OCI-LY7 (cell line): ENCODE measurements at regions not wholly inside any gene's neighbourhood (a gene's known extent, or its start where the extent isn't known, plus 50 kb on each side); places are given as distances from the start of the nearest gene placed in this dataset.
"Not testable (repeated sequence)": the region's sequence is repeated elsewhere in the genome, so short reads cannot be mapped to it uniquely, and the experiment has no call there.

Experiments
- BruUV-seq: library from RNA; stranded (reverse); fragments of 400-500 nt; replicated peaks from 2 replicates; lab custom pipeline; 2021; lab: Mats Ljungman, UMichigan
- CTCF ChIA-PET: fragments of 300-600 bp; sonication (Branson Sonifier 250); formaldehyde crosslinking; loops from one replicate; lab custom pipeline; 2022; ENCODE audit warnings: antibody characterized with exemption; ENCODE audit not compliant: unreplicated experiment; lab: Charles Lee
- POLR2A ChIA-PET: fragments of 300-600 bp; sonication (Branson Sonifier 250); formaldehyde crosslinking; loops from one replicate; lab custom pipeline; 2022; ENCODE audit warnings: antibody characterized with exemption; lab: Charles Lee
- DNase-seq: peaks from one replicate; pipeline ENCODE4 v3.0.0-alpha.2; 2015; ENCODE audit warnings: low spot score
- H2AFZ ChIP-seq: fragments of 200-600 bp; sonication (generic), shearing (Covaris generic); 2 replicates; pipeline ENCODE4 v1.6.1; 2014; ENCODE audit warnings: mild to moderate bottlenecking, antibody characterized with exemption, low read length, moderate library complexity
- H3K27ac ChIP-seq: fragments of 200-600 bp; sonication (generic); 2 replicates; pipeline ENCODE4 v1.5.1; 2014; ENCODE audit warnings: mixed run types, low read depth, mild to moderate bottlenecking, moderate library complexity, low read length, inconsistent platforms; ENCODE audit not compliant: poor library complexity, severe bottlenecking
- H3K36me3 ChIP-seq: fragments of 200-600 bp; sonication (generic); 2 replicates; pipeline ENCODE4 v1.6.1; 2014; ENCODE audit warnings: mild to moderate bottlenecking, antibody characterized with exemption, low read length, moderate library complexity, mixed read lengths; ENCODE audit not compliant: insufficient read depth
- H3K4me1 ChIP-seq: fragments of 200-600 bp; sonication (generic); 2 replicates; pipeline ENCODE4 v1.5.1; 2014; ENCODE audit warnings: mild to moderate bottlenecking, low read length; ENCODE audit not compliant: insufficient read depth, poor library complexity, severe bottlenecking
- H3K4me2 ChIP-seq: fragments of 200-600 bp; sonication (generic); 2 replicates; pipeline ENCODE4 v1.6.1; 2014; ENCODE audit warnings: mild to moderate bottlenecking, low read length
- H3K4me3 ChIP-seq: fragments of 200-600 bp; sonication (generic); 2 replicates; pipeline ENCODE4 v1.5.1; 2014; ENCODE audit warnings: mild to moderate bottlenecking, low read depth, low read length; ENCODE audit not compliant: poor library complexity, severe bottlenecking
- H3K79me2 ChIP-seq: fragments of 200-600 bp; sonication (generic); 2 replicates; pipeline ENCODE4 v1.6.1; 2016; ENCODE audit warnings: low read depth, mild to moderate bottlenecking, low read length, moderate library complexity, mixed read lengths; ENCODE audit not compliant: insufficient read depth
- H3K9me2 ChIP-seq: fragments of 200-600 bp; sonication (generic); 2 replicates; pipeline ENCODE4 v1.6.1; 2016; ENCODE audit warnings: mild to moderate bottlenecking, low read length, mixed read lengths; ENCODE audit not compliant: insufficient read depth
- H3K9me3 ChIP-seq: fragments of 200-600 bp; sonication (generic); 2 replicates; pipeline ENCODE4 v1.6.1; 2014; ENCODE audit warnings: mild to moderate bottlenecking, mixed run types, low read length, mixed read lengths
- H4K20me1 ChIP-seq: fragments of 200-600 bp; sonication (generic); 2 replicates; pipeline ENCODE4 v1.6.1; 2014; ENCODE audit warnings: mild to moderate bottlenecking, antibody characterized with exemption, low read length, moderate library complexity, mixed read lengths; ENCODE audit not compliant: insufficient read depth
- CTCF ChIP-seq: fragments of 200-600 bp; sonication (generic); conservative IDR thresholded peaks from 2 replicates; pipeline ENCODE4 v1.5.1; 2014; ENCODE audit warnings: mild to moderate bottlenecking, antibody characterized with exemption, low read length, moderate library complexity, mixed read lengths
- EZH2phosphoT487 ChIP-seq: fragments of 200-600 bp; sonication (generic); IDR thresholded peaks from 2 replicates; pipeline ENCODE4 v1.6.1; 2018; ENCODE audit warnings: low read depth, borderline replicate concordance, mild to moderate bottlenecking, mixed run types, antibody characterized with exemption, low read length, moderate library complexity, mixed read lengths
- intact Hi-C: fragments of 100-400 bp; cut with micrococcal nuclease; formaldehyde crosslinking; loops from one replicate; pipeline ENCODE4 v1.10.0; 2022; ENCODE audit not compliant: unreplicated experiment

DNA sequence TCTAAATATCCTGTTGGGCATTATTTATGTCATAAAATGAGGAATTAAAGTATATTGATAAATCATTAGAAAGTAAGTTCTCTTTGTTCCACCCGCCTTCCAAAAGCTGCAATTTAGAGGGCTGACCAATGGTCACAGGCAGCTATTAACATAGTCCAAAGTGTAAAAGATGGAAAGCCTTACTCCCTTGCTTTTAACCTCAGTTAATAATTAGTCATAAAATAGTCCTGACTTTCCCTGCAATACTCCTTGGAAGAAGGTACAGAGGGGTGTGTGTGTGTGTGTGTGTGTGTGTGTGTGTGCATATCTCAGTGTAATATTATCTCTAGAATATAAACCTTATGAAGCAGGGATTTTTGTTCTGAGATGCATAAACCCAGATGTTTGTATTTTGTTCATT, 275.4 kb downstream of the FAT4 start:
- TF ChIP-seq CTCF (no peak), EZH2phosphoT487 (no peak)
- no peaks in the 10 kb centered on the region for H3K4me1 ChIP-seq
- H3K79me2 ChIP-seq, result no peaks in the 10 kb centered on the region
- BruUV-seq, result no TSS peak
- H3K27ac ChIP-seq, result no peak overlapping the region
- ChIA-PET POLR2A (interaction anchor here (0.6 kb wide), 1 partner anchor 604 kb away, joined by 5 read pairs; no protein-coding TSS in a partner anchor), CTCF (no interaction called here)
- intact Hi-C loops, result no loop called here
- H2AFZ ChIP-seq, result no peak overlapping the region
- H3K4me3 ChIP-seq, result no peak overlapping the region
- H3K36me3 ChIP-seq, result no peaks in the 10 kb centered on the region
- H3K9me2 ChIP-seq, result no peaks in the 10 kb centered on the region
- H4K20me1 ChIP-seq, result no peaks in the 10 kb centered on the region
- DNase-seq, result no peak
- H3K4me2 ChIP-seq, result no peak overlapping the region
- no peaks in the 10 kb centered on the region for H3K9me3 ChIP-seq

GRCh38 chr4:125591290-125591689, 276.5 kb downstream of the FAT4 start:
- DNase-seq, result no peak
- H3K79me2 ChIP-seq, result no peaks in the 10 kb centered on the region
- H3K4me2 ChIP-seq, result no peak overlapping the region
- no peak overlapping the region for H2AFZ ChIP-seq
- no peaks in the 10 kb centered on the region for H3K36me3 ChIP-seq
- BruUV-seq, result no TSS peak
- H3K9me3 ChIP-seq, result no peaks in the 10 kb centered on the region
- intact Hi-C loops, result no loop called here
- no peaks in the 10 kb centered on the region for H3K4me1 ChIP-seq
- no peaks in the 10 kb centered on the region for H4K20me1 ChIP-seq
- no peaks in the 10 kb centered on the region for H3K9me2 ChIP-seq
- TF ChIP-seq CTCF (no peak), EZH2phosphoT487 (no peak)
- H3K4me3 ChIP-seq, result no peak overlapping the region
- CTCF ChIA-PET, result no interaction called here
- no peak overlapping the region for H3K27ac ChIP-seq
- POLR2A ChIA-PET, result no interaction called here

GRCh38 chr4:125594056-125594602, 279.4 kb downstream of the FAT4 start:
- Histone ChIP-seq H4K20me1 (no peaks in the 10 kb centered on the region), H2AFZ (no peak overlapping the region), H3K9me3 (no peaks in the 10 kb centered on the region), H3K79me2 (no peaks in the 10 kb centered on the region), H3K9me2 (no peaks in the 10 kb centered on the region), H3K4me3 (no peak overlapping the region), H3K27ac (no peak overlapping the region), H3K36me3 (no peaks in the 10 kb centered on the region), H3K4me2 (no peak overlapping the region), H3K4me1 (no peaks in the 10 kb centered on the region)
- CTCF ChIA-PET, result no interaction called here
- no peak for DNase-seq
- TF ChIP-seq EZH2phosphoT487, result no peak
- no peak for TF ChIP-seq CTCF
- intact Hi-C loops, result no loop called here
- no TSS peak for BruUV-seq
- POLR2A ChIA-PET, result no interaction called here

GRCh38 chr4:125605926-125606325, 291.2 kb downstream of the FAT4 start:
- H3K27ac ChIP-seq, POLR2A ChIA-PET, H3K9me2 ChIP-seq, H3K4me3 ChIP-seq, H3K36me3 ChIP-seq, H3K4me1 ChIP-seq, H3K9me3 ChIP-seq, H4K20me1 ChIP-seq, H2AFZ ChIP-seq, DNase-seq, CTCF ChIA-PET, H3K4me2 ChIP-seq, H3K79me2 ChIP-seq, intact Hi-C loops, BruUV-seq: not testable (repeated sequence)
